ENCODE measurements at regions not wholly inside any gene's neighbourhood (a gene's known extent, or its start where the extent isn't known, plus 50 kb on each side); places are given as distances from the start of the nearest gene placed in this dataset.
"Not testable (repeated sequence)": the region's sequence is repeated elsewhere in the genome, so short reads cannot be mapped to it uniquely, and the experiment has no call there.

DNA sequence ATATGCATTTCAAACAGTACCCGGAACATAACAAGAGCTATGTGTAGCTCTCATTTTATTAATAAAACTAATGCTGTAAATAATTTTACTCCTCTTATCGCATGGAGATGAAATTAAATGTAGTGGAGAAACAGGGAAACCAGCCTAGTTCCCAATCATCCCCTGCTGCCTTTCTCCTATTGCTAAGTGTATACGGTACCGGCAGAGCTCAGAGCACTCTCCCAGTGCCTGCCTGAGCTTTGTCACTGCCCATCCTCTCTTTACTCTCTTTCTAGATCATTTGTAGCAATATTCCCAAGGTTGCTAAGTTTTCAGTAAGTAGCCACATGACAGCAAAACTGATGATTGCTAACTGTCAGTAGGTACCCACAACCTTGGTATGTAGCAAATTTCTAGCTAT is 85.5 kb upstream of the ZSWIM2 start:
- no peaks in the 10 kb centered on the region for H3K27me3 Mint-ChIP-seq (ENCODE audit: insufficient read depth, low read depth)

GRCh38 chr2:186927867-186928191 is 78.9 kb upstream of the ZSWIM2 start:
- no peaks in the 10 kb centered on the region for H3K4me1 Mint-ChIP-seq
- no peaks in the 10 kb centered on the region for H3K9me3 ChIP-seq (ENCODE audit: low read depth)
- no peak overlapping the region for H3K27ac ChIP-seq
- H3K4me3 Mint-ChIP-seq: no peak overlapping the region
- no peaks in the 10 kb centered on the region for H3K79me2 ChIP-seq (ENCODE audit: low read depth)
- H3K27me3 Mint-ChIP-seq (ENCODE audit: insufficient read depth, low read depth): no peaks in the 10 kb centered on the region
- H3K9me3 Mint-ChIP-seq: no peaks in the 10 kb centered on the region
- no peaks in the 10 kb centered on the region for H4K20me1 ChIP-seq (ENCODE audit: low read depth)
- H3K36me3 Mint-ChIP-seq: no peaks in the 10 kb centered on the region
- no peaks in the 10 kb centered on the region for H3K4me1 ChIP-seq
- no peak overlapping the region for H3K4me3 ChIP-seq
- H3K36me3 ChIP-seq: no peaks in the 10 kb centered on the region
- H3K27ac Mint-ChIP-seq: no peak overlapping the region
- H3K4me2 ChIP-seq: no peak overlapping the region
- no peaks in the 10 kb centered on the region for H3F3A ChIP-seq (ENCODE audit: low read depth)
- no peak for DNase-seq (ENCODE audit: low spot score)
- H2AFZ ChIP-seq (replicated peaks): peak overlapping the region; percentile 12
- no peak overlapping the region for H3K9ac ChIP-seq
- no peaks in the 10 kb centered on the region for H3K27me3 ChIP-seq
- TF ChIP-seq EZH2phosphoT487 (IDR thresholded peaks at IDR 0.05) (no peak), EZH2 (IDR thresholded peaks at IDR 0.05) (no peak)
- TF ChIP-seq, protein P1, sequence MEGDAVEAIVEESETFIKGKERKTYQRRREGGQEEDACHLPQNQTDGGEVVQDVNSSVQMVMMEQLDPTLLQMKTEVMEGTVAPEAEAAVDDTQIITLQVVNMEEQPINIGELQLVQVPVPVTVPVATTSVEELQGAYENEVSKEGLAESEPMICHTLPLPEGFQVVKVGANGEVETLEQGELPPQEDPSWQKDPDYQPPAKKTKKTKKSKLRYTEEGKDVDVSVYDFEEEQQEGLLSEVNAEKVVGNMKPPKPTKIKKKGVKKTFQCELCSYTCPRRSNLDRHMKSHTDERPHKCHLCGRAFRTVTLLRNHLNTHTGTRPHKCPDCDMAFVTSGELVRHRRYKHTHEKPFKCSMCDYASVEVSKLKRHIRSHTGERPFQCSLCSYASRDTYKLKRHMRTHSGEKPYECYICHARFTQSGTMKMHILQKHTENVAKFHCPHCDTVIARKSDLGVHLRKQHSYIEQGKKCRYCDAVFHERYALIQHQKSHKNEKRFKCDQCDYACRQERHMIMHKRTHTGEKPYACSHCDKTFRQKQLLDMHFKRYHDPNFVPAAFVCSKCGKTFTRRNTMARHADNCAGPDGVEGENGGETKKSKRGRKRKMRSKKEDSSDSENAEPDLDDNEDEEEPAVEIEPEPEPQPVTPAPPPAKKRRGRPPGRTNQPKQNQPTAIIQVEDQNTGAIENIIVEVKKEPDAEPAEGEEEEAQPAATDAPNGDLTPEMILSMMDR (IDR thresholded peaks at IDR 0.05): no peak

More for the DNA sequence above, 85.5 kb upstream of the ZSWIM2 start:
- H3K27me3 ChIP-seq: no peaks in the 10 kb centered on the region
- Mint-ChIP-seq H3K27ac (no peak overlapping the region), H3K4me3 (no peak overlapping the region), H3K9me3 (no peaks in the 10 kb centered on the region), H3K36me3 (no peaks in the 10 kb centered on the region), H3K4me1 (no peaks in the 10 kb centered on the region)
- H3K9me3 ChIP-seq (ENCODE audit: low read depth): no peaks in the 10 kb centered on the region
- no peaks in the 10 kb centered on the region for H3K36me3 ChIP-seq
- DNase-seq (ENCODE audit: low spot score): no peak
- H3K79me2 ChIP-seq (ENCODE audit: low read depth): no peaks in the 10 kb centered on the region
- no peaks in the 10 kb centered on the region for H4K20me1 ChIP-seq (ENCODE audit: low read depth)
- H3F3A ChIP-seq (ENCODE audit: low read depth): no peaks in the 10 kb centered on the region
- H3K9ac ChIP-seq: no peak overlapping the region
- no peak overlapping the region for H3K4me3 ChIP-seq
- H2AFZ ChIP-seq (replicated peaks): no peak overlapping the region
- peak overlapping the region; percentile 40 for H3K27ac ChIP-seq
- H3K4me1 ChIP-seq: no peaks in the 10 kb centered on the region
- TF ChIP-seq EZH2phosphoT487 (IDR thresholded peaks at IDR 0.05): no peak
- no peak for TF ChIP-seq EZH2 (IDR thresholded peaks at IDR 0.05)
- no peak overlapping the region for H3K4me2 ChIP-seq

GRCh38 chr2:186927185-186927866 is 78.4 kb upstream of the ZSWIM2 start:
- no peaks in the 10 kb centered on the region for H3K36me3 Mint-ChIP-seq
- no peak overlapping the region for H3K4me3 Mint-ChIP-seq
- no peak overlapping the region for H3K27ac Mint-ChIP-seq
- H3K4me1 ChIP-seq: no peaks in the 10 kb centered on the region
- H2AFZ ChIP-seq (replicated peaks): peak overlapping the region; percentile 12
- H3K4me1 Mint-ChIP-seq: no peaks in the 10 kb centered on the region
- no peak overlapping the region for H3K4me3 ChIP-seq
- no peaks in the 10 kb centered on the region for H3K79me2 ChIP-seq (ENCODE audit: low read depth)
- no peak for DNase-seq (ENCODE audit: low spot score)
- no peak overlapping the region for H3K4me2 ChIP-seq
- no peak overlapping the region for H3K9ac ChIP-seq
- no peaks in the 10 kb centered on the region for H3K36me3 ChIP-seq
- no peaks in the 10 kb centered on the region for H4K20me1 ChIP-seq (ENCODE audit: low read depth)
- TF ChIP-seq EZH2phosphoT487 (IDR thresholded peaks at IDR 0.05) (no peak), EZH2 (IDR thresholded peaks at IDR 0.05) (no peak)
- TF ChIP-seq, protein P1 (IDR thresholded peaks at IDR 0.05): no peak
- no peaks in the 10 kb centered on the region for H3K27me3 ChIP-seq
- no peaks in the 10 kb centered on the region for H3K27me3 Mint-ChIP-seq (ENCODE audit: insufficient read depth, low read depth)
- no peaks in the 10 kb centered on the region for H3K9me3 ChIP-seq (ENCODE audit: low read depth)
- no peaks in the 10 kb centered on the region for H3F3A ChIP-seq (ENCODE audit: low read depth)
- no peaks in the 10 kb centered on the region for H3K9me3 Mint-ChIP-seq
- no peak overlapping the region for H3K27ac ChIP-seq

GRCh38 chr2:186925514-186925913 is 76.5 kb upstream of the ZSWIM2 start:
- H3K4me1 ChIP-seq: no peaks in the 10 kb centered on the region
- Mint-ChIP-seq H3K9me3 (no peaks in the 10 kb centered on the region), H3K4me3 (no peak overlapping the region), H3K27me3 (ENCODE audit: insufficient read depth, low read depth) (no peaks in the 10 kb centered on the region), H3K4me1 (no peaks in the 10 kb centered on the region), H3K27ac (no peak overlapping the region), H3K36me3 (no peaks in the 10 kb centered on the region)
- no peak overlapping the region for H3K4me3 ChIP-seq
- no peak overlapping the region for H3K9ac ChIP-seq
- H3K27me3 ChIP-seq: no peaks in the 10 kb centered on the region
- no peak overlapping the region for H3K27ac ChIP-seq
- no peaks in the 10 kb centered on the region for H4K20me1 ChIP-seq (ENCODE audit: low read depth)
- H3K36me3 ChIP-seq: no peaks in the 10 kb centered on the region
- H3F3A ChIP-seq (ENCODE audit: low read depth): no peaks in the 10 kb centered on the region
- TF ChIP-seq EZH2phosphoT487 (IDR thresholded peaks at IDR 0.05) (no peak), EZH2 (IDR thresholded peaks at IDR 0.05) (no peak)
- TF ChIP-seq, protein P1 (IDR thresholded peaks at IDR 0.05): no peak
- no peak overlapping the region for H3K4me2 ChIP-seq
- no peak for DNase-seq (ENCODE audit: low spot score)
- H2AFZ ChIP-seq (replicated peaks): no peak overlapping the region
- no peaks in the 10 kb centered on the region for H3K79me2 ChIP-seq (ENCODE audit: low read depth)
- H3K9me3 ChIP-seq (ENCODE audit: low read depth): no peaks in the 10 kb centered on the region

DNA sequence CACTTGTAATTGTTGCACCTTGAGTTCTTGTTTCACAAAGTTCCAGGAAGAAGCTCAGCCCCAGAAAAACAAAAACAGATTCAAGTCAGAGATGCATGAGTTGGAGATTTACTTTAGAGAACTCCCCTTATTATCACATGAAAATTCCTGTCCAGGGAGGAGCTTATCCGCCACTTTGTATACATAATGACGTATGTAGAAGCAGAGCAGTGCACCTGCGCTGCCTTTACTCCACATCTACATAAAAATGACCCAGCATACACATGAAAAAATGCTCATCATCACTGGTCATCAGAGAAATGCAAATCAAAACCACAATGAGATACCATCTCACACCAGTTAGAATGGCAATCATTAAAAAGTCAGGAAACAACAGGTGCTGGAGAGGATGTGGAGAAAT is 73.3 kb upstream of the ZSWIM2 start:
- H3K9me3 ChIP-seq (ENCODE audit: low read depth); H4K20me1 ChIP-seq (ENCODE audit: low read depth); H3K4me3 ChIP-seq; H3K27ac Mint-ChIP-seq; H3K27me3 ChIP-seq; H2AFZ ChIP-seq (replicated peaks); H3K27me3 Mint-ChIP-seq (ENCODE audit: insufficient read depth, low read depth); H3K79me2 ChIP-seq (ENCODE audit: low read depth); H3K4me1 Mint-ChIP-seq; H3K36me3 Mint-ChIP-seq; DNase-seq (ENCODE audit: low spot score); H3F3A ChIP-seq (ENCODE audit: low read depth); H3K27ac ChIP-seq; H3K36me3 ChIP-seq; H3K4me3 Mint-ChIP-seq; H3K4me2 ChIP-seq; H3K9ac ChIP-seq; H3K4me1 ChIP-seq; H3K9me3 Mint-ChIP-seq: not testable (repeated sequence)

All from neural progenitor cell (in vitro differentiated cells).